ENCODE measurements at regions not wholly inside any gene's neighbourhood (a gene's known extent, or its start where the extent isn't known, plus 50 kb on each side); places are given as distances from the start of the nearest gene placed in this dataset.

- TF ChIP-seq EZH2 (IDR thresholded peaks at IDR 0.05; ENCODE audit: low read depth) (no peak), CTCF (conservative IDR thresholded peaks at IDR 0.05) (no peak)
- DNase-seq: no peak
- intact Hi-C loops (cut with micrococcal nuclease; ENCODE audit: unreplicated experiment): loop anchor here (10.0 kb wide), 1 partner anchor 828 kb away; no protein-coding TSS in a partner anchor
- no peaks in the 10 kb centered on the region for H3K9me2 ChIP-seq (ENCODE audit: insufficient read depth)
- H3K27ac ChIP-seq: no peak overlapping the region
- CTCF ChIA-PET: no interaction called here
- no peak overlapping the region for H3K4me2 ChIP-seq
- H3K4me1 ChIP-seq (replicated peaks; ENCODE audit: insufficient read depth): no peaks in the 10 kb centered on the region
- H4K20me1 ChIP-seq (ENCODE audit: insufficient read depth): no peaks in the 10 kb centered on the region
- no peaks in the 10 kb centered on the region for H3F3A ChIP-seq (ENCODE audit: insufficient read depth, low read depth)
- H3K4me3 ChIP-seq: no peak overlapping the region
- BruUV-seq (replicated peaks): no TSS peak
- no peaks in the 10 kb centered on the region for H3K27me3 ChIP-seq (ENCODE audit: insufficient read depth, low read depth)
- no peaks in the 10 kb centered on the region for H3K9me3 ChIP-seq (ENCODE audit: insufficient read depth, low read depth)
- H3K36me3 ChIP-seq (ENCODE audit: low read depth): no peaks in the 10 kb centered on the region
- POLR2A ChIA-PET (ENCODE audit: unreplicated experiment): no interaction called here
- no peaks in the 10 kb centered on the region for H3K79me2 ChIP-seq (ENCODE audit: low read depth)
- no peak overlapping the region for H2AFZ ChIP-seq
Measured at GRCh38 chr2:147086715-147087114, 758.1 kb upstream of the ACVR2A start.

GRCh38 chr2:147083664-147084063, 761.2 kb upstream of the ACVR2A start:
- BruUV-seq (replicated peaks): no TSS peak
- H3K79me2 ChIP-seq (ENCODE audit: low read depth): no peaks in the 10 kb centered on the region
- intact Hi-C loops (cut with micrococcal nuclease; ENCODE audit: unreplicated experiment): loop anchor here (2.0 to 10.0 kb wide), 4 partner anchors 104 to 831 kb away; no protein-coding TSS in a partner anchor
- ChIA-PET POLR2A (ENCODE audit: unreplicated experiment) (no interaction called here), CTCF (interaction anchor here (1.2 kb wide), 1 partner anchor 827 kb away, joined by 5 read pairs; no protein-coding TSS in a partner anchor)
- H3K4me3 ChIP-seq: no peak overlapping the region
- no peaks in the 10 kb centered on the region for H3K9me2 ChIP-seq (ENCODE audit: insufficient read depth)
- H3K9me3 ChIP-seq (ENCODE audit: insufficient read depth, low read depth): no peaks in the 10 kb centered on the region
- H3K27ac ChIP-seq: no peak overlapping the region
- no peaks in the 10 kb centered on the region for H3K4me1 ChIP-seq (replicated peaks; ENCODE audit: insufficient read depth)
- no peak overlapping the region for H3K4me2 ChIP-seq
- no peaks in the 10 kb centered on the region for H4K20me1 ChIP-seq (ENCODE audit: insufficient read depth)
- no peaks in the 10 kb centered on the region for H3K27me3 ChIP-seq (ENCODE audit: insufficient read depth, low read depth)
- no peak overlapping the region for H2AFZ ChIP-seq
- H3F3A ChIP-seq (ENCODE audit: insufficient read depth, low read depth): no peaks in the 10 kb centered on the region
- DNase-seq: no peak
- no peaks in the 10 kb centered on the region for H3K36me3 ChIP-seq (ENCODE audit: low read depth)
- TF ChIP-seq CTCF (conservative IDR thresholded peaks at IDR 0.05) (no peak), EZH2 (IDR thresholded peaks at IDR 0.05; ENCODE audit: low read depth) (no peak)

GRCh38 chr2:147082850-147083522, 761.8 kb upstream of the ACVR2A start:
- H3K4me3 ChIP-seq: no peak overlapping the region
- no peaks in the 10 kb centered on the region for H3K4me1 ChIP-seq (replicated peaks; ENCODE audit: insufficient read depth)
- H3K27me3 ChIP-seq (ENCODE audit: insufficient read depth, low read depth): no peaks in the 10 kb centered on the region
- intact Hi-C loops (cut with micrococcal nuclease; ENCODE audit: unreplicated experiment): loop anchor here (2.0 to 10.0 kb wide), 4 partner anchors 104 to 832 kb away; no protein-coding TSS in a partner anchor
- no peak overlapping the region for H2AFZ ChIP-seq
- no peaks in the 10 kb centered on the region for H3K9me3 ChIP-seq (ENCODE audit: insufficient read depth, low read depth)
- H4K20me1 ChIP-seq (ENCODE audit: insufficient read depth): no peaks in the 10 kb centered on the region
- no peaks in the 10 kb centered on the region for H3K79me2 ChIP-seq (ENCODE audit: low read depth)
- no peaks in the 10 kb centered on the region for H3K9me2 ChIP-seq (ENCODE audit: insufficient read depth)
- ChIA-PET CTCF (interaction anchor here (0.6 to 1.1 kb wide), 2 partner anchors 249 to 417 kb away, joined by 3 to 6 read pairs; no protein-coding TSS in a partner anchor), POLR2A (ENCODE audit: unreplicated experiment) (no interaction called here)
- no TSS peak for BruUV-seq (replicated peaks)
- TF ChIP-seq EZH2 (IDR thresholded peaks at IDR 0.05; ENCODE audit: low read depth): no peak
- TF ChIP-seq CTCF (conservative IDR thresholded peaks at IDR 0.05): peak; percentile 93
- DNase-seq: peak in 1 of 2 experiments; percentile 41
- no peaks in the 10 kb centered on the region for H3K36me3 ChIP-seq (ENCODE audit: low read depth)
- H3K4me2 ChIP-seq: no peak overlapping the region
- H3K27ac ChIP-seq: no peak overlapping the region
- no peaks in the 10 kb centered on the region for H3F3A ChIP-seq (ENCODE audit: insufficient read depth, low read depth)
